ENCODE measurements at regions not wholly inside any gene's neighbourhood (a gene's known extent, or its start where the extent isn't known, plus 50 kb on each side); places are given as distances from the start of the nearest gene placed in this dataset.

- TF ChIP-seq, protein P1, sequence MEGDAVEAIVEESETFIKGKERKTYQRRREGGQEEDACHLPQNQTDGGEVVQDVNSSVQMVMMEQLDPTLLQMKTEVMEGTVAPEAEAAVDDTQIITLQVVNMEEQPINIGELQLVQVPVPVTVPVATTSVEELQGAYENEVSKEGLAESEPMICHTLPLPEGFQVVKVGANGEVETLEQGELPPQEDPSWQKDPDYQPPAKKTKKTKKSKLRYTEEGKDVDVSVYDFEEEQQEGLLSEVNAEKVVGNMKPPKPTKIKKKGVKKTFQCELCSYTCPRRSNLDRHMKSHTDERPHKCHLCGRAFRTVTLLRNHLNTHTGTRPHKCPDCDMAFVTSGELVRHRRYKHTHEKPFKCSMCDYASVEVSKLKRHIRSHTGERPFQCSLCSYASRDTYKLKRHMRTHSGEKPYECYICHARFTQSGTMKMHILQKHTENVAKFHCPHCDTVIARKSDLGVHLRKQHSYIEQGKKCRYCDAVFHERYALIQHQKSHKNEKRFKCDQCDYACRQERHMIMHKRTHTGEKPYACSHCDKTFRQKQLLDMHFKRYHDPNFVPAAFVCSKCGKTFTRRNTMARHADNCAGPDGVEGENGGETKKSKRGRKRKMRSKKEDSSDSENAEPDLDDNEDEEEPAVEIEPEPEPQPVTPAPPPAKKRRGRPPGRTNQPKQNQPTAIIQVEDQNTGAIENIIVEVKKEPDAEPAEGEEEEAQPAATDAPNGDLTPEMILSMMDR (IDR thresholded peaks at IDR 0.05), result no peak
- no peak for TF ChIP-seq POLR2A (IDR thresholded peaks at IDR 0.05)
- TF ChIP-seq EP300 (IDR thresholded peaks at IDR 0.05), result no peak
These were observed 264.6 kb upstream of the CLNK start for GRCh38 chr4:10949039-10949733.

Data from tibial nerve (tissue), 4 donors.